K562 (cell line): ENCODE measurements at regions not wholly inside any gene's neighbourhood (a gene's known extent, or its start where the extent isn't known, plus 50 kb on each side); places are given as distances from the start of the nearest gene placed in this dataset.

Experiments used
- ATAC-seq: fragments of 200-7000 bp; cut with Tn5 transposase; 3 replicates; pipeline ENCODE4 v1.9.1; 2020; ENCODE audit warnings: moderate library complexity
- BruUV-seq: library from RNA; stranded (reverse); fragments of 400-500 nt; replicated peaks from 2 replicates; lab custom pipeline; 2021; lab: Mats Ljungman, UMichigan
- CTCF ChIA-PET: fragments of 300-600 bp; formaldehyde crosslinking; extraction: SDS; loops from one replicate; lab custom pipeline; 2021; ENCODE audit warnings: low intra/inter-chr PET ratio; lab: Yijun Ruan, JAX
- POLR2A ChIA-PET: fragments of 300-600, 350-650 bp; sonication (Branson Sonifier 250); formaldehyde crosslinking; extraction: SDS; loops from one replicate; lab custom pipeline; 2021; ENCODE audit warnings: antibody characterized with exemption, inconsistent platforms; lab: Yijun Ruan, JAX
- DNase-seq, 4 experiments: peaks; one replicate each; pipeline versions ENCODE4 v3.0.0 to v3.0.0-alpha.2; 2011 to 2018; ENCODE audit warnings: low spot score in 3 of 4, mixed read lengths in 3 of 4; ENCODE audit errors: extremely low read depth in 1 of 4
- FAIRE-seq: peaks from 2 replicates; lab custom pipeline; 2011; peaks lifted over from hg19 to GRCh38; lab: Jason Lieb, UNC
- H2AFZ ChIP-seq: 2 replicates; pipeline ENCODE4 v1.6.0; 2011; ENCODE audit warnings: low read depth, low read length, control low read depth, inconsistent platforms
- H3K27ac ChIP-seq: fragments of 200-600 bp; 3 replicates; pipeline ENCODE4 v1.8.0; 2011; ENCODE audit warnings: low read depth, mild to moderate bottlenecking, control low read depth, inconsistent platforms, low read length, moderate library complexity, mixed read lengths; ENCODE audit errors: extremely low read depth
- H3K27me3 ChIP-seq, 2 experiments: fragments of 300-600 bp in 1 of 2; 2 replicates in 1 of 2; 3 replicates in 1 of 2; pipeline versions ENCODE4 v1.6.0 to v1.8.0; 2011; ENCODE audit warnings: inconsistent platforms in 2 of 2, low read length in 2 of 2, mild to moderate bottlenecking in 1 of 2, mixed read lengths in 1 of 2, moderate library complexity in 1 of 2; ENCODE audit not compliant: control insufficient read depth in 2 of 2, insufficient read depth in 2 of 2
- H3K36me3 ChIP-seq: fragments of 300-600 bp; 3 replicates; pipeline ENCODE4 v1.8.0; 2011; ENCODE audit warnings: mild to moderate bottlenecking, low read length, inconsistent platforms; ENCODE audit not compliant: control insufficient read depth, insufficient read depth
- H3K4me1 ChIP-seq, 2 experiments: fragments of 200-600 bp in 1 of 2; replicated peaks in 1 of 2; 2 replicates in 1 of 2; 3 replicates in 1 of 2; pipeline versions ENCODE4 v1.5.1 to v1.8.0; 2011; ENCODE audit warnings: inconsistent platforms in 2 of 2, low read length in 2 of 2, mild to moderate bottlenecking in 1 of 2, mixed read lengths in 1 of 2, moderate library complexity in 1 of 2; ENCODE audit not compliant: control insufficient read depth in 2 of 2, insufficient read depth in 2 of 2
- H3K4me2 ChIP-seq: 2 replicates; pipeline ENCODE4 v1.6.1; 2011; ENCODE audit warnings: low read length, control low read depth, inconsistent platforms, mixed read lengths; ENCODE audit not compliant: insufficient read depth
- H3K4me3 ChIP-seq: fragments of 200-600 bp; sonication (generic), shearing (Covaris generic); 2 replicates; pipeline ENCODE4 v1.5.1; 2016; ENCODE audit warnings: control low read depth, inconsistent platforms
- H3K79me2 ChIP-seq: fragments of 200-600 bp; 3 replicates; pipeline ENCODE4 v1.8.0; 2011; ENCODE audit warnings: low read length, inconsistent platforms; ENCODE audit not compliant: control insufficient read depth, insufficient read depth
- H3K9ac ChIP-seq, 2 experiments: 2 replicates each; pipeline versions ENCODE4 v1.6.0 to v1.6.1; 2011; ENCODE audit warnings: low read depth in 2 of 2, low read length in 2 of 2, control low read depth in 1 of 2, inconsistent platforms in 1 of 2, mild to moderate bottlenecking in 1 of 2, mixed read lengths in 1 of 2; ENCODE audit not compliant: insufficient read depth in 1 of 2
- H3K9me1 ChIP-seq: one replicate; pipeline ENCODE4 v1.6.0; 2011; ENCODE audit warnings: inconsistent platforms, mild to moderate bottlenecking, low read length, moderate library complexity; ENCODE audit not compliant: control insufficient read depth, insufficient read depth
- H3K9me3 ChIP-seq: replicated peaks from 2 replicates; pipeline ENCODE4 v1.5.1; 2011; ENCODE audit warnings: low read depth, low read length, inconsistent platforms; ENCODE audit not compliant: control insufficient read depth, insufficient read depth
- H4K20me1 ChIP-seq: replicated peaks from 2 replicates; pipeline ENCODE4 v1.6.1; 2011; ENCODE audit warnings: low read length, inconsistent platforms, mixed read lengths; ENCODE audit not compliant: control insufficient read depth, insufficient read depth
- CEBPB ChIP-seq: fragments of 450-650 bp; IDR thresholded peaks from 2 replicates; pipeline ENCODE4 v1.6.1; 2016; ENCODE audit warnings: missing genetic modification characterization, missing compliant biosample characterization
- CEBPG ChIP-seq, 3 experiments: fragments of 200-800 bp in 1 of 3; sonication (Bioruptor generic) in 1 of 3; sonication (generic) in 1 of 3; formaldehyde crosslinking in 1 of 3; IDR thresholded peaks in 2 of 3; conservative IDR thresholded peaks in 1 of 3; 2 replicates each; pipeline versions ENCODE4 v1.6.1 to v1.8.0; 2016 to 2022; ENCODE audit warnings: missing compliant biosample characterization in 2 of 3, missing genetic modification characterization in 2 of 3, mild to moderate bottlenecking in 1 of 3, missing genetic modification reagents in 1 of 3
- DNMT1 ChIP-seq: fragments of 450-650 bp; IDR thresholded peaks from 2 replicates; pipeline ENCODE4 v1.6.1; 2016; ENCODE audit warnings: antibody characterized with exemption, mild to moderate bottlenecking
- E2F3 ChIP-seq: fragments of 250-450 bp; sonication (Bioruptor Pico); IDR thresholded peaks from 2 replicates; pipeline ENCODE4 v1.4.0; 2020; ENCODE audit warnings: mild to moderate bottlenecking
- HNRNPUL1 ChIP-seq: fragments of 200-400 bp; formaldehyde crosslinking; IDR thresholded peaks from 2 replicates; pipeline ENCODE4 v1.6.1; 2017; ENCODE audit warnings: low read length
- ILF3 ChIP-seq: fragments of 450-650 bp; IDR thresholded peaks from 2 replicates; pipeline ENCODE4 v1.6.1; 2018; ENCODE audit warnings: antibody characterized with exemption, mild to moderate bottlenecking, moderate library complexity, borderline replicate concordance
- RHOXF2B ChIP-seq: fragments of 250-450 bp; sonication (Bioruptor Pico); conservative IDR thresholded peaks from 2 replicates; pipeline ENCODE4 v1.5.1; 2021
- ZC3H4 ChIP-seq: sonication (generic); formaldehyde crosslinking; IDR thresholded peaks from 2 replicates; pipeline ENCODE4 v1.9.0; 2021; ENCODE audit warnings: missing genetic modification reagents, borderline replicate concordance
- ZNF274 ChIP-seq: IDR thresholded peaks from 2 replicates; pipeline ENCODE4 v1.6.1; 2011; ENCODE audit warnings: low read depth, mild to moderate bottlenecking, low read length, moderate library complexity, borderline replicate concordance
- ZNF75A ChIP-seq: fragments of 450-650 bp; formaldehyde crosslinking; IDR thresholded peaks from 2 replicates; pipeline ENCODE4 v1.4.0; 2020; ENCODE audit warnings: mild to moderate bottlenecking
- WGBS: fragments of 100-300 bp; shearing (Covaris generic); methylation state at CpG from one replicate; pipeline ENCODE4 v1.1.6; 2016; ENCODE audit warnings: low coverage, mixed read lengths; ENCODE audit not compliant: insufficient coverage; ENCODE audit errors: missing lambda C conversion rate; 5-methylcytosine and 5-hydroxymethylcytosine counted together
- in situ Hi-C: fragments of 300-500 bp; cut with MboI; formaldehyde crosslinking; loops from 4 replicates; pipeline ENCODE4 v1.15.0; 2018; ENCODE audit warnings: inconsistent platforms, mixed read lengths
- intact Hi-C: fragments of 100-400 bp; cut with micrococcal nuclease; formaldehyde crosslinking; loops from 2 replicates; pipeline ENCODE4 v1.14.2; 2022

DNA sequence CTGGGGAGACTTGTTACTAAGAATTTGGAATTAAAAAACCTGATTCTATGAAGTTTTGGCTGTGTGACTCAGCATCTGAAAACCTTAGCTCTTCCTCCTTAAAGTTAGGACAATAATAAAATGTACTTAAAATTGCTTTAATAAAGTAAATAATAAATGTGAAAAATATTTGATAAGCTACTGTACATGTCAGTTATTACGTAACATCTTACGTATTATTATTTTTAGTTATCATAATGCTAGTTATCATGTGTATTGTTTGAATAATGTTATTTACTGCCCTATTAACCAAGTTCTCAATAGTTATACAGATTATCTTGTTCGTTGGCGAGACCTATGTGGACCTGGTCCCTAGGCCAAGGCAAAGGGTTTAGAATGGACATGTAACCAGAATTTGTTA, 449.2 kb upstream of the ADGRL3 start:
- no peaks in the 10 kb centered on the region for H3K9me3 ChIP-seq
- intact Hi-C loops = no loop called here
- no peak for TF ChIP-seq CEBPG (CRISPR knock-in tag; IDR thresholded peaks at IDR 0.05)
- TF ChIP-seq CEBPG (tag; conservative IDR thresholded peaks at IDR 0.05 in 1 of 2, IDR thresholded peaks at IDR 0.05 in 1 of 2) = peak in 1 of 2 experiments; percentile 62; a peak in 2 of 4 replicates
- TF ChIP-seq CEBPB = peak; percentile 39; the same call in 1 of the 2 replicates
- no peak for TF ChIP-seq E2F3 (CRISPR knock-in tag)
- no peak overlapping the region for H3K4me3 ChIP-seq
- DNase-seq = no peak
- ChIA-PET POLR2A (no interaction called here), CTCF (no interaction called here)
- H3K9me1 ChIP-seq = no peaks in the 10 kb centered on the region
- H3K27ac ChIP-seq = no peak overlapping the region
- no peaks in the 10 kb centered on the region for H3K27me3 ChIP-seq
- no peak for ATAC-seq
- 5% methylated on average over 4 of the region's 4 CpGs for WGBS
- no peak overlapping the region for H3K9ac ChIP-seq
- H3K79me2 ChIP-seq = no peaks in the 10 kb centered on the region
- no peak overlapping the region for H2AFZ ChIP-seq
- BruUV-seq = no TSS peak
- no peaks in the 10 kb centered on the region for H3K4me1 ChIP-seq
- no peak overlapping the region for H3K4me2 ChIP-seq
- in situ Hi-C loops = no loop called here
- H3K36me3 ChIP-seq = no peaks in the 10 kb centered on the region
- H4K20me1 ChIP-seq = no peaks in the 10 kb centered on the region
- no peak for FAIRE-seq

DNA sequence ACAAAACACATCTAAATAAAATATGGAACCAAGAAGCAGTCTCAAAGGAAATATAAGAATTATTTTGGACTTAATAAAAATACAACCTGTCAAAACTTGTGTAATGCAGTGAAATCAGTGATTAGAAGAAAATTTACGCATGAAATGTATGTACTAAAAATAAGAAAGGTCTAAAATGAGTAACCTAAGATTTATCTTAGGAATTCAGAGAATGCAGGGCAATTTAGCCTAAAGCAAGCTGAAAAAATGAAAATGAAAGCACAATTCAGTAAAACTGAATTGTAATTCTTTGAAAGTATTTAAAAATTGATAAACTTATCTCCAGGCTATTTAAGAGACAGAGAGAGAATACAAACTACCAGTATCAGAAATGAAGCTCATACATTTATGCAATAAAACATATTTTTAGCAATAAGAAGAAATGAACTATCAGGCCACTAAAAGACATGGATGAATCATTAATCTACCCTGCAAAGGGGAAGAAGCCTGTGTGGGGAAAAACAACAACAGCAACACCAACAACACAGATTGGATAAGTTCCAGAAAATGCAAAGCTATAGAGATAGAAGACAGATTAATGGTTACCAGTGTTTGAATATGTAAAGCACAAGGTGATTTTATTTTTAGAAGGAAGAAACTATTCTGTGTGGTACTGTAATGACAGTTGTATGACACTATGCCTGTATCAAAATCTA, 442.0 kb upstream of the ADGRL3 start:
- no peak overlapping the region for H3K4me3 ChIP-seq
- H3K9me3 ChIP-seq = 0 out of 2 replicates have a peak, but pooled peaks cover 1% of the 10 kb centered on the region
- POLR2A ChIA-PET = no interaction called here
- H3K36me3 ChIP-seq = no peaks in the 10 kb centered on the region
- no peaks in the 10 kb centered on the region for H3K9me1 ChIP-seq
- H4K20me1 ChIP-seq = no peaks in the 10 kb centered on the region
- no peak overlapping the region for H3K27ac ChIP-seq
- intact Hi-C loops = no loop called here
- in situ Hi-C loops = no loop called here
- H3K4me1 ChIP-seq = no peaks in the 10 kb centered on the region
- FAIRE-seq (no peak), DNase-seq (no peak), ATAC-seq (no peak)
- 0% methylated on average over 1 of the region's 1 CpG for WGBS
- BruUV-seq = no TSS peak
- no peak overlapping the region for H3K9ac ChIP-seq
- no peak overlapping the region for H2AFZ ChIP-seq
- H3K4me2 ChIP-seq = no peak overlapping the region
- TF ChIP-seq HNRNPUL1 (no peak), RHOXF2B (no peak), ZNF274 (no peak), ZNF75A (CRISPR knock-in tag) (no peak), ZC3H4 (CRISPR knock-in tag) (no peak), ILF3 (no peak), DNMT1 (no peak)
- CTCF ChIA-PET = no interaction called here
- no peaks in the 10 kb centered on the region for H3K27me3 ChIP-seq
- H3K79me2 ChIP-seq = no peaks in the 10 kb centered on the region
